HG03575 (cell line): ENCODE measurements at regions not wholly inside any gene's neighbourhood (a gene's known extent, or its start where the extent isn't known, plus 50 kb on each side); places are given as distances from the start of the nearest gene placed in this dataset.
"Not testable (repeated sequence)": the region's sequence is repeated elsewhere in the genome, so short reads cannot be mapped to it uniquely, and the experiment has no call there.

Experiments used
- ATAC-seq: cut with Tn5 transposase; IDR thresholded peaks from one replicate; pipeline ENCODE4 v1.9.1; 2021; ENCODE audit not compliant: unreplicated experiment, insufficient number of reproducible peaks, low FRiP score; ENCODE audit errors: extremely low read depth

- no peak for ATAC-seq
Measured at GRCh38 chr10:4448030-4448429, 378.0 kb upstream of the AKR1E2 start.

GRCh38 chr10:4443419-4443818 lies 382.6 kb upstream of the AKR1E2 start:
- no peak for ATAC-seq

- no peak for ATAC-seq
Measured at GRCh38 chr10:4442296-4442695, 383.7 kb upstream of the AKR1E2 start.

GRCh38 chr10:4440260-4440659 lies 385.7 kb upstream of the AKR1E2 start:
- ATAC-seq = no peak

GRCh38 chr10:4437791-4438190 lies 388.2 kb upstream of the AKR1E2 start:
- no peak for ATAC-seq

- no peak for ATAC-seq
Measured at GRCh38 chr10:4437061-4437460, 388.9 kb upstream of the AKR1E2 start.

GRCh38 chr10:4436103-4436502 lies 389.9 kb upstream of the AKR1E2 start:
- ATAC-seq = no peak

GRCh38 chr10:4434516-4435071 lies 391.4 kb upstream of the AKR1E2 start:
- no peak for ATAC-seq

- no peak for ATAC-seq
Measured at GRCh38 chr10:4434105-4434504, 391.9 kb upstream of the AKR1E2 start.

- ATAC-seq = no peak
Measured at GRCh38 chr10:4431114-4431863, 394.7 kb upstream of the AKR1E2 start.

GRCh38 chr10:4429571-4429970 lies 396.4 kb upstream of the AKR1E2 start:
- ATAC-seq = no peak

- no peak for ATAC-seq
Measured at GRCh38 chr10:4427532-4427931, 398.5 kb upstream of the AKR1E2 start.

GRCh38 chr10:4426866-4427265 lies 399.1 kb upstream of the AKR1E2 start:
- no peak for ATAC-seq

GRCh38 chr10:4409319-4409718 lies 416.7 kb upstream of the AKR1E2 start:
- no peak for ATAC-seq

- ATAC-seq = no peak
Measured at GRCh38 chr10:4407783-4408182, 418.2 kb upstream of the AKR1E2 start.

- ATAC-seq = no peak
Measured at GRCh38 chr10:4405828-4406227, 420.2 kb upstream of the AKR1E2 start.

- no peak for ATAC-seq
Measured at GRCh38 chr10:4403638-4404252, 422.3 kb upstream of the AKR1E2 start.

- not testable (repeated sequence) for ATAC-seq
Measured at GRCh38 chr10:4401080-4401479, 424.9 kb upstream of the AKR1E2 start.

GRCh38 chr10:4399556-4399955 lies 426.5 kb upstream of the AKR1E2 start:
- no peak for ATAC-seq

GRCh38 chr10:4398602-4399001 lies 427.4 kb upstream of the AKR1E2 start:
- no peak for ATAC-seq
